K562 (cell line): ENCODE measurements at regions not wholly inside any gene's neighbourhood (a gene's known extent, or its start where the extent isn't known, plus 50 kb on each side); places are given as distances from the start of the nearest gene placed in this dataset.

Source experiments
- GTF2F1 ChIP-seq: IDR thresholded peaks from 2 replicates; pipeline ENCODE4 v1.6.1; 2011; ENCODE audit warnings: low read depth, low read length, improper control_type of control experiment
- HIVEP1 ChIP-seq: fragments of 250-450 bp; sonication (Bioruptor Pico); IDR thresholded peaks from 2 replicates; pipeline ENCODE4 v1.4.0; 2020; ENCODE audit warnings: mild to moderate bottlenecking
- MAX ChIP-seq: sonication (generic); formaldehyde crosslinking; IDR thresholded peaks from 2 replicates; pipeline ENCODE4 v1.9.0; 2022; ENCODE audit warnings: mild to moderate bottlenecking, missing genetic modification reagents
- PCBP2 ChIP-seq: fragments of 200-400 bp; formaldehyde crosslinking; IDR thresholded peaks from 2 replicates; pipeline ENCODE4 v1.6.1; 2018; ENCODE audit warnings: low read length, low read depth, mild to moderate bottlenecking, moderate library complexity; ENCODE audit not compliant: poor library complexity, severe bottlenecking
- POLR2AphosphoS5 ChIP-seq: IDR thresholded peaks from 2 replicates; pipeline ENCODE4 v1.6.1; 2011; ENCODE audit warnings: mild to moderate bottlenecking, low read depth, low read length, moderate library complexity; ENCODE audit not compliant: control insufficient read depth, insufficient read depth
- USF1 ChIP-seq: sonication (generic); formaldehyde crosslinking; IDR thresholded peaks from 2 replicates; pipeline ENCODE4 v1.9.0; 2022; ENCODE audit warnings: mild to moderate bottlenecking, missing genetic modification reagents
- ZNF175 ChIP-seq: fragments of 200-800 bp; sonication (Bioruptor generic); IDR thresholded peaks from 2 replicates; pipeline ENCODE4 v1.6.1; 2016; ENCODE audit warnings: low read depth, mild to moderate bottlenecking, missing genetic modification characterization, missing compliant biosample characterization
- ZNF785 ChIP-seq: fragments of 250-450 bp; sonication (Bioruptor Pico); IDR thresholded peaks from 2 replicates; pipeline ENCODE4 v1.4.0; 2020; ENCODE audit warnings: mild to moderate bottlenecking
- TF ChIP-seq, protein P1 (sequence below): fragments of 450-650 bp; IDR thresholded peaks from one replicate; pipeline ENCODE4 v1.6.1; 2018; ENCODE audit warnings: mild to moderate bottlenecking, moderate library complexity; ENCODE audit not compliant: partially characterized antibody
- TF ChIP-seq, protein P2 (sequence below): fragments of 450-650 bp; IDR thresholded peaks from 2 replicates; pipeline ENCODE4 v1.6.1; 2017; ENCODE audit warnings: antibody characterized with exemption
- TF ChIP-seq, protein P3 (sequence below): sonication (generic); formaldehyde crosslinking; IDR thresholded peaks from 2 replicates; pipeline ENCODE4 v1.5.0; 2020; ENCODE audit warnings: missing genetic modification reagents

GRCh38 chr20:19886661-19887288 lies 128.7 kb downstream of the RIN2 start:
- TF ChIP-seq POLR2AphosphoS5 (no peak), PCBP2 (no peak), HIVEP1 (CRISPR knock-in tag) (no peak), GTF2F1 (no peak), ZNF175 (no peak), MAX (CRISPR knock-in tag) (no peak), USF1 (CRISPR knock-in tag) (no peak), ZNF785 (CRISPR knock-in tag) (no peak)
- TF ChIP-seq, protein P1, sequence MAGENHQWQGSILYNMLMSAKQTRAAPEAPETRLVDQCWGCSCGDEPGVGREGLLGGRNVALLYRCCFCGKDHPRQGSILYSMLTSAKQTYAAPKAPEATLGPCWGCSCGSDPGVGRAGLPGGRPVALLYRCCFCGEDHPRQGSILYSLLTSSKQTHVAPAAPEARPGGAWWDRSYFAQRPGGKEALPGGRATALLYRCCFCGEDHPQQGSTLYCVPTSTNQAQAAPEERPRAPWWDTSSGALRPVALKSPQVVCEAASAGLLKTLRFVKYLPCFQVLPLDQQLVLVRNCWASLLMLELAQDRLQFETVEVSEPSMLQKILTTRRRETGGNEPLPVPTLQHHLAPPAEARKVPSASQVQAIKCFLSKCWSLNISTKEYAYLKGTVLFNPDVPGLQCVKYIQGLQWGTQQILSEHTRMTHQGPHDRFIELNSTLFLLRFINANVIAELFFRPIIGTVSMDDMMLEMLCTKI, result no peak
- TF ChIP-seq, protein P2, sequence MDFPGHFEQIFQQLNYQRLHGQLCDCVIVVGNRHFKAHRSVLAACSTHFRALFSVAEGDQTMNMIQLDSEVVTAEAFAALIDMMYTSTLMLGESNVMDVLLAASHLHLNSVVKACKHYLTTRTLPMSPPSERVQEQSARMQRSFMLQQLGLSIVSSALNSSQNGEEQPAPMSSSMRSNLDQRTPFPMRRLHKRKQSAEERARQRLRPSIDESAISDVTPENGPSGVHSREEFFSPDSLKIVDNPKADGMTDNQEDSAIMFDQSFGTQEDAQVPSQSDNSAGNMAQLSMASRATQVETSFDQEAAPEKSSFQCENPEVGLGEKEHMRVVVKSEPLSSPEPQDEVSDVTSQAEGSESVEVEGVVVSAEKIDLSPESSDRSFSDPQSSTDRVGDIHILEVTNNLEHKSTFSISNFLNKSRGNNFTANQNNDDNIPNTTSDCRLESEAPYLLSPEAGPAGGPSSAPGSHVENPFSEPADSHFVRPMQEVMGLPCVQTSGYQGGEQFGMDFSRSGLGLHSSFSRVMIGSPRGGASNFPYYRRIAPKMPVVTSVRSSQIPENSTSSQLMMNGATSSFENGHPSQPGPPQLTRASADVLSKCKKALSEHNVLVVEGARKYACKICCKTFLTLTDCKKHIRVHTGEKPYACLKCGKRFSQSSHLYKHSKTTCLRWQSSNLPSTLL, result no peak
- TF ChIP-seq, protein P3, sequence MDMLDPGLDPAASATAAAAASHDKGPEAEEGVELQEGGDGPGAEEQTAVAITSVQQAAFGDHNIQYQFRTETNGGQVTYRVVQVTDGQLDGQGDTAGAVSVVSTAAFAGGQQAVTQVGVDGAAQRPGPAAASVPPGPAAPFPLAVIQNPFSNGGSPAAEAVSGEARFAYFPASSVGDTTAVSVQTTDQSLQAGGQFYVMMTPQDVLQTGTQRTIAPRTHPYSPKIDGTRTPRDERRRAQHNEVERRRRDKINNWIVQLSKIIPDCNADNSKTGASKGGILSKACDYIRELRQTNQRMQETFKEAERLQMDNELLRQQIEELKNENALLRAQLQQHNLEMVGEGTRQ (CRISPR knock-in tag), result no peak
